Iris pigment epithelial cell (primary cell): ENCODE measurements at regions not wholly inside any gene's neighbourhood (a gene's known extent, or its start where the extent isn't known, plus 50 kb on each side); places are given as distances from the start of the nearest gene placed in this dataset.
"Not testable (repeated sequence)": the region's sequence is repeated elsewhere in the genome, so short reads cannot be mapped to it uniquely, and the experiment has no call there.

Experiments
- DNase-seq: peaks from one replicate; pipeline ENCODE4 v3.0.0-alpha.2; 2011; ENCODE audit warnings: low read depth

GRCh38 chr6:60574723-60575122, 1711.3 kb downstream of the KHDRBS2 start:
- not testable (repeated sequence) for DNase-seq

GRCh38 chr6:60572607-60573006, 1713.4 kb downstream of the KHDRBS2 start:
- DNase-seq, result not testable (repeated sequence)

- not testable (repeated sequence) for DNase-seq
Measured at GRCh38 chr6:60571293-60572016, 1714.6 kb downstream of the KHDRBS2 start.

- not testable (repeated sequence) for DNase-seq
Measured at GRCh38 chr6:60570599-60570998, 1715.4 kb downstream of the KHDRBS2 start.

- peak; percentile 7 for DNase-seq
Measured at GRCh38 chr6:60567447-60568187, 1718.4 kb downstream of the KHDRBS2 start.

- not testable (repeated sequence) for DNase-seq
Measured at GRCh38 chr6:60566387-60566786, 1719.6 kb downstream of the KHDRBS2 start.

- not testable (repeated sequence) for DNase-seq
Measured at GRCh38 chr6:60559702-60560101, 1726.3 kb downstream of the KHDRBS2 start.

- DNase-seq, result not testable (repeated sequence)
Measured at GRCh38 chr6:60547340-60547739, 1738.7 kb downstream of the KHDRBS2 start.

GRCh38 chr6:60524770-60525169, 1761.3 kb downstream of the KHDRBS2 start:
- DNase-seq, result not testable (repeated sequence)

- DNase-seq, result not testable (repeated sequence)
Measured at GRCh38 chr6:60477747-60478146, 1808.3 kb downstream of the KHDRBS2 start.

- not testable (repeated sequence) for DNase-seq
Measured at GRCh38 chr6:60473805-60474204, 1812.2 kb downstream of the KHDRBS2 start.

- not testable (repeated sequence) for DNase-seq
Measured at GRCh38 chr6:60471426-60471825, 1814.6 kb downstream of the KHDRBS2 start.

GRCh38 chr6:60450428-60450827, 1835.6 kb downstream of the KHDRBS2 start:
- DNase-seq, result not testable (repeated sequence)

- DNase-seq, result not testable (repeated sequence)
Measured at GRCh38 chr6:60444532-60444931, 1841.5 kb downstream of the KHDRBS2 start.

- not testable (repeated sequence) for DNase-seq
Measured at GRCh38 chr6:60439709-60440108, 1846.3 kb downstream of the KHDRBS2 start.

- DNase-seq, result not testable (repeated sequence)
Measured at GRCh38 chr6:60422691-60423090, 1863.3 kb downstream of the KHDRBS2 start.

GRCh38 chr6:60416118-60416517, 1869.9 kb downstream of the KHDRBS2 start:
- not testable (repeated sequence) for DNase-seq

- not testable (repeated sequence) for DNase-seq
Measured at GRCh38 chr6:60408747-60409146, 1877.3 kb downstream of the KHDRBS2 start.

- DNase-seq, result not testable (repeated sequence)
Measured at GRCh38 chr6:60403268-60403667, 1882.8 kb downstream of the KHDRBS2 start.

- not testable (repeated sequence) for DNase-seq
Measured at GRCh38 chr6:60402490-60402889, 1883.5 kb downstream of the KHDRBS2 start.

- not testable (repeated sequence) for DNase-seq
Measured at GRCh38 chr6:60395261-60395660, 1890.8 kb downstream of the KHDRBS2 start.

- DNase-seq, result not testable (repeated sequence)
Measured at GRCh38 chr6:60392969-60393368, 1893.1 kb downstream of the KHDRBS2 start.

- DNase-seq, result not testable (repeated sequence)
Measured at GRCh38 chr6:60389094-60389493, 1896.9 kb downstream of the KHDRBS2 start.
